Ascending aorta (tissue), 2 donors: ENCODE measurements at regions not wholly inside any gene's neighbourhood (a gene's known extent, or its start where the extent isn't known, plus 50 kb on each side); places are given as distances from the start of the nearest gene placed in this dataset.

Source experiments
- DNase-seq, 2 donors: peaks; one replicate each; pipeline ENCODE4 v3.0.0-alpha.2; 2019; ENCODE audit warnings: low spot score in 2 of 2
- H3K27ac ChIP-seq, 2 donors: fragments of 200-600 bp; sonication (generic); one replicate each; pipeline ENCODE4 v1.5.1; 2016 to 2017; ENCODE audit warnings: mild to moderate bottlenecking in 1 of 2
- H3K27me3 ChIP-seq: fragments of 200-600 bp; sonication (generic); one replicate; pipeline ENCODE4 v1.5.1; 2017
- H3K36me3 ChIP-seq, 2 donors: fragments of 200-600 bp; sonication (generic); one replicate each; pipeline ENCODE4 v1.5.1; 2016
- H3K4me1 ChIP-seq, 2 donors: fragments of 200-600 bp; sonication (generic); one replicate each; pipeline ENCODE4 v1.5.1; 2016 to 2017; ENCODE audit warnings: mild to moderate bottlenecking in 1 of 2
- H3K4me3 ChIP-seq, 2 donors: fragments of 200-600 bp; sonication (generic); one replicate each; pipeline ENCODE4 v1.5.1; 2016 to 2017; ENCODE audit warnings: mild to moderate bottlenecking in 1 of 2
- H3K9me3 ChIP-seq, 2 donors: fragments of 200-600 bp; sonication (generic); one replicate each; pipeline ENCODE4 v1.5.1; 2016
- CTCF ChIP-seq, 3 experiments: fragments of 200-600 bp in 2 of 3; fragments of 450-650 bp in 1 of 3; sonication (generic) in 2 of 3; IDR thresholded peaks; one replicate each; pipeline ENCODE4 v1.5.1; 2016 to 2019; ENCODE audit warnings: antibody characterized with exemption in 3 of 3, mild to moderate bottlenecking in 1 of 3, moderate library complexity in 1 of 3
- intact Hi-C: fragments of 100-400 bp; cut with DNase I; formaldehyde crosslinking; loops from one replicate; pipeline ENCODE4 v1.15.1; 2023

- Histone ChIP-seq H3K9me3 (no peaks in the 10 kb centered on the region), H3K27ac (no peak overlapping the region), H3K4me1 (peaks cover 0 to 5% of the 10 kb centered on the region in 2 donors), H3K36me3 (no peaks in the 10 kb centered on the region), H3K4me3 (no peak overlapping the region), H3K27me3 (no peaks in the 10 kb centered on the region)
- TF ChIP-seq CTCF (IDR thresholded peaks at IDR 0.05), result no peak
- intact Hi-C loops, result no loop called here
- no peak for DNase-seq
Observed at GRCh38 chr14:53851394-53852090, 105.1 kb downstream of the BMP4 start.

DNA sequence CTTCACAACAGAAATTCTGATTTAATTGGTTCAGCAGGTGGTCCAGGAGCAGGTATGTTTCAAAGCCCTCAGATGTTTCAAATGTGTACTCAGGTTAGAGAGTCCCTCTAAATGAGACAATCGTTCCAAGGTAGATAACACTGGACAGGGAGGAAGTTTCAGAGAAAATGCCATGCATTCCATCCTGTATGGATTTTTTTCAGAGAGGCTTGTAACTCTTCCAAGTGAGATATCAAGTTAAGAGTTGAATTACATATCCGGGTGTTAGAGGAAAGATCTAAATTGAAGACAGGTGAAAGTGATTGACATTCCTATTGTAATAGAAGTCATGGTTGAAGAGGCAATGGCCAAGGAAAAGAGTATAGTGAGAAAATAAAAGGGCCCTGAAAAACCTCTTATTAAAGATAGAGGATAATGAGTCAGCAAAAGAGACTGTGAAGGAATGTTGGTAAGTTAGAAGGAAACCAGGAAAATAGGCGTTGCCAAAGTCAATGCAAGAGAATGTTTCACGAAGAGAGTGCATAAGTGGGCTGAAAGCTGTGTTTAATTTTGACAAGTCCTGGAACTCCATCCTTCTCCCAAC is 105.8 kb downstream of the BMP4 start:
- TF ChIP-seq CTCF (IDR thresholded peaks at IDR 0.05), result no peak
- H3K9me3 ChIP-seq, result no peaks in the 10 kb centered on the region
- DNase-seq, result no peak
- H3K4me3 ChIP-seq, result no peak overlapping the region
- H3K4me1 ChIP-seq, result peaks cover 0 to 5% of the 10 kb centered on the region in 2 donors
- H3K27ac ChIP-seq, result no peak overlapping the region
- no peaks in the 10 kb centered on the region for H3K27me3 ChIP-seq
- no peaks in the 10 kb centered on the region for H3K36me3 ChIP-seq
- intact Hi-C loops, result no loop called here

GRCh38 chr14:53849549-53849948 is 107.1 kb downstream of the BMP4 start:
- H3K36me3 ChIP-seq, result no peaks in the 10 kb centered on the region
- no peak for DNase-seq
- no peak for TF ChIP-seq CTCF (IDR thresholded peaks at IDR 0.05)
- intact Hi-C loops, result no loop called here
- peaks cover 0 to 5% of the 10 kb centered on the region in 2 donors for H3K4me1 ChIP-seq
- H3K9me3 ChIP-seq, result no peaks in the 10 kb centered on the region
- no peak overlapping the region for H3K27ac ChIP-seq
- no peaks in the 10 kb centered on the region for H3K27me3 ChIP-seq
- H3K4me3 ChIP-seq, result no peak overlapping the region

- no peak for DNase-seq
- intact Hi-C loops, result no loop called here
- TF ChIP-seq CTCF (IDR thresholded peaks at IDR 0.05), result no peak
Observed at GRCh38 chr14:53848854-53849253, 107.8 kb downstream of the BMP4 start.

GRCh38 chr14:53847881-53848280 is 108.7 kb downstream of the BMP4 start:
- H3K27ac ChIP-seq, result no peak overlapping the region
- no peaks in the 10 kb centered on the region for H3K27me3 ChIP-seq

More at GRCh38 chr14:53848854-53849253, 107.8 kb downstream of the BMP4 start:
- Histone ChIP-seq H3K36me3 (no peaks in the 10 kb centered on the region), H3K9me3 (no peaks in the 10 kb centered on the region), H3K4me3 (no peak overlapping the region), H3K4me1 (peaks cover 0 to 5% of the 10 kb centered on the region in 2 donors), H3K27ac (no peak overlapping the region), H3K27me3 (no peaks in the 10 kb centered on the region)

More at GRCh38 chr14:53847881-53848280, 108.7 kb downstream of the BMP4 start:
- no peak for DNase-seq
- Histone ChIP-seq H3K36me3 (no peaks in the 10 kb centered on the region), H3K9me3 (no peaks in the 10 kb centered on the region), H3K4me1 (peaks cover 0 to 5% of the 10 kb centered on the region in 2 donors), H3K4me3 (no peak overlapping the region)
- no peak for TF ChIP-seq CTCF (IDR thresholded peaks at IDR 0.05)
- intact Hi-C loops, result no loop called here
